ENCODE measurements at regions not wholly inside any gene's neighbourhood (a gene's known extent, or its start where the extent isn't known, plus 50 kb on each side); places are given as distances from the start of the nearest gene placed in this dataset.

DNA sequence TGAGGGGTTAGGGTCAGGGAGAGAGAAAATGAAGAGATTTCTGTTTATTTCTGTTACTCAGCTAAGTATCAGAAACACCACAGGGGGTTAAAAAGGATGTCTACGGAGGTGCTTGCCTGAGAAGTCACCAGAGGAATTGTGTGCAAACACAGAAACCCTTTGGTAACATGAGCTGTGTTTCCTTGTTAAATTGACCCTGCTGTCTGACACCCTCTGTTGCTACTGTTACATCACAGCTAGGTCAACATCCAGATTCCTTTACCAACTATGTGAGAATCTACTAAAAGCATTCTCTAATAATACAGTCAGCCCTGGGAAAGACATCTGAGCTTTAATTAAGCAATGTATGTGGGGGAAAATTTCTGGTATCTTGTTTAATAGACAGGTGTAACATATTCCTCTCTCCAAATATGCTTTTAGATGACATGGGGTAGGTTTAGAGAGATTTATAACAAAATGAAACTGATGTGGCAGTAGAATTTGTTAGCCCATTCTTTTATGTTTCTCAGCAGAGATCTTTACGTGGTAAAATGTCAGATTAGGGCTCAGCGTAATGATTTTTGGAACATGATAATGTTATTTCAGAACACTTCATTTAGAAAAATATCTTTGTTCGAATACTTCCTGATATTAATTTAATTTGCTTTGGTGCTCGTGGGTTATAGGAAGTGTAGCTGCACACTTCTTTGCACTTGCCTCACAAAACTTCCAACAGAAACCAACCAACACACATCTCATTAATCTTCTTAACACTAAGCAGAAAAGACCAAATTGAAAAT, 168.0 kb upstream of the AHR start:
- peak; percentile 39 for DNase-seq (ENCODE audit: low read depth)

DNA sequence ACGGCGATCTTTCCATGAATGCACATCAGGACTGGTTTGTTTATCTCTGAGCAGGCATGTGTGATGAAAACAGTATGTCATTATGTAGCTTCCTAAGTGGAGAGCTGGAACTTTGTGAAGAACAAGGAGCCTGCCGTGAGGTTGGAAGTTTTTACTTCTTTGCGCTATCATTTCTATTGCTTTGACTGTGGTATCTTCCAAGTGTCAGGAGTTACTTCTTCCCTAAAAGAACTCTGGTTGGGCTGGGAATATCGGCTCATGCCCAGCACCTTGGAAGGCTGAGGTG, 167.4 kb upstream of the AHR start:
- peak; percentile 8 for DNase-seq (ENCODE audit: low read depth)

DNA sequence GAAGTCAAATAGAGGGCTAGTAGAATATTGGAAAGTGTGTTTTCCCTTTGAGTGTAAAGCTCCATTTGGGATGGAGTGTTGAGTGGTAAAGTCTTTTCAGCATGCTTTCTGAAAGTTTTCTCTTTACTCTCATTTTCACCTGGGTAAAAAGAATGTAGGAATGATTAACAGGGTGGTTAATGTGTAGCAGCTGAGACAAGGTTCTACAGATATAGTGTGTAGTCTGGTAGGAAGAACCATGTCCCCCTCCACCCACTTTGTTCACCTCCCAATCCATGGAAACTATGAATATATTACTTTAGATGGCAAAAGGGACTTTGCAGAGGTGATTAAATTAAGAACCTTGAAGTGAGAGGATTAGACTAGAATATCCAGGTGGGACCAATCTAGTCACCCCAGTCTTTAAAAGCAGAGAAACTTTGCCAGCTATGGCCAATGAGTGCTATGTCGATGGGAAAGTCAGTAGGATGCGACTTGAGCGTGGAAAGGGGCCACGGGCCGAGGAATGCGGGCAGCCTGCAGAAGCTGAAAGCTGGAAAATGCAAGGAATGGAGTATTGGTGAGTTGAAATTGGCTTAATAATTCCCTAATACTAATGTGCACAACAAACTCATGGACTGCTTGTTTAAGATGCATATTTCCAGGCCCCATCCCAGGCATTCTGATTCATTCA, 166.3 kb upstream of the AHR start:
- no peak for DNase-seq (ENCODE audit: low read depth)

DNA sequence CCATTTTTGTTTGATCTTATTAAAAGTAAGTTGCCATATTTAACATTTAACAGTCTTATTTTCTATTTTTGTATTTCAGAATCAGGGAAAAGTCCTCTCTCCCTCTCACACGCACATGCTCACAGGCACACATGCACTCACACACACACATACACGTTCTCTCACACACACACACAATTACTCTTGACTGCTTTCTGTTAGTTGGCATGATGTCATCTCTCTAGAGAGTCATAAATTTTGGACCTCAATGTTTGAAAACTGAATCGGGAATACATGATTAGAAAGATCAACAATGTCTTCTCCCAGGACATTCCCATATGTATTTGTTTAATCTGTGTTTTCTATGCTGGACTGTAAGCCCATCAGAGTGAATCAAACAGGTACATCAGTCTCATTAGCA, 165.7 kb upstream of the AHR start:
- DNase-seq (ENCODE audit: low read depth), result no peak

DNA sequence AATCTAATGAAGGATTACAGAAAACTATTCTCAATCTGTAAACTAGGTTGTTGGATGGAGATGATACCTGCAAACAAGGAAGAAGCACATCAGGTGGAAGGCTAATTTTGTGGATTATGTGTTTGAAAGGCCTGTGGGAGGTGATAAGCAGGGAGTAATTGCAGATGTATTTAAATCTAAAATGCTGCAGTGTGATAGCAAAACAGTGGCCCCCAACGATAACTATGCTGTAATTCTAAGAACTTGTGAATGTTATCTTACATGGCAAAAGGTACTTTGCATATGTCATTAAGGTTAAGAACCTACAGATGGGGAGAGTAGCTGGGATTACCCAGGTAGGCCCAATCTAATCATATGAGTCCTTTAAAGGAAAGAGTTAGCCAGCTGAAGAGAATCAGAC, 164.5 kb upstream of the AHR start:
- DNase-seq (ENCODE audit: low read depth), result no peak

DNA sequence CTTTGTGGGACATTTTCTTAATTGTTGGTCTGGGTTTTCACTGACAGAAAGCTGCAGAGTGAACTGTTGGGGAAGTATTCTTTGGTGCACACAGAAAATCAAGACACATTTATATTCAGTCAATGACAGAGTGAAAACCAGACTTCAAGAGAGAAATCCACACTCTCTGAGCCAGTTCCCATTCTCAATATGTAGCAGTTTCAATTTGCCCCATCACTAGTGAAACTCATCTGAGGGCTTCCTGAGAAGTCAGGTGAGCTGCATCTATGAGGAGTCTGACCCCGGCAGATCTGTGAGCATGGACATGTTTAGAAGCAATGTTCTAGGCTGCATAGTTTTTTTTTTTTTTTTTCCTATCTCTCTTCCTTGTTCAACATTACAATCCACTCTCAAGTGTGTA, 163.7 kb upstream of the AHR start:
- no peak for DNase-seq (ENCODE audit: low read depth)

DNA sequence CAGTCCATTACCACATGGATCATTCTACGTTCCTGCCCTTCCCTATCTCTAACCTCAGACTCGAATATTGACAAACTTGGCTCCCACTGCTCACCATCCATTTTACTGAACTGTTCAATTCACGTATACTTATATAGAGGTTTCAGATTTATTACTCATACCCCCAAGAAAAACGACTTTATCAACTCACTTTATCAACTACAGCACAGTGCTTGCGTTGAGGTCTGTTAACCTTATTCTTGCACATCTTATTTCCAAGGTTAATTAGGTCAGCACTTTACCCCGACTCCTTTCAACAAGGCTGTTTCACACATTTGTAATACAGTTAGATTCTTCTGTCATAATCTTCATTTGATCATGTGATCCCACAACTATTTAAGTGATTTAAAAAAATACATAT, 162.3 kb upstream of the AHR start:
- no peak for DNase-seq (ENCODE audit: low read depth)

DNA sequence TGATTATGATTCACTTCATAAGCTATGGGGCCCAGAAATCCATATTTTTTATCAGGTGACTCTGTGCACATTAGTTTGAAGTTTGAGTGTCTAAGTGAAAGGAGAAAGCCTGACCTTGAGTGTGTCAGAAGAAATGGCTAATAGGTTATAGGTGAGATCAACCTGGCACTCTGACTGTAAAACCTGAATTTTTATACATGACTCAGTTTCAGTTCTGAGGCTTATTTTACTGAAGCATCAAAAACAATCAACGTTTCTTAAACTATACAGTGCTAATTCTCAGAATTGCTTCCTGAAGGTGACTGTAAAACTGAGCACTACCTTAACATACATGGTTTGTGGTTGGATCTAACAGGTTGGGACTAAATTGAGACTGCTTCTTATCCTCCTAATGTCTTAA, 159.4 kb upstream of the AHR start:
- no peak for DNase-seq (ENCODE audit: low read depth)

DNA sequence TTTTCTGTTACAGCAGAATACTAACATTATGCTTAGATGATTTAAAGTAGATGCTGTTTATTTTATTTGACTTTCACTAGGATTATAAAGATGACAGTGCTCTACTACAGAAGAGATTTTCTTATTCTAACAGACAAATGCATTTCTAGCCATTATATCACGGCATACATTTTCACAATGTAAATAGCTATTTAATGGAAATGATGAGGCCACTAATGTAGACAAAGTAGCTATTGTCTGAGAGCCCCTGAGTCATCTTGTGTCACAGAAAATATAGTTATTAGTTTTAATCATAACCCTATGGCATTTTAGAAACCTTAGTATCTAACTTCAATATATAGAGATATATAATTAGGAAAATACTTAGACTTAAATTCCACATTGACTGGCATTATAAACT, 158.0 kb upstream of the AHR start:
- peak; percentile 71 for DNase-seq (ENCODE audit: low read depth)

DNA sequence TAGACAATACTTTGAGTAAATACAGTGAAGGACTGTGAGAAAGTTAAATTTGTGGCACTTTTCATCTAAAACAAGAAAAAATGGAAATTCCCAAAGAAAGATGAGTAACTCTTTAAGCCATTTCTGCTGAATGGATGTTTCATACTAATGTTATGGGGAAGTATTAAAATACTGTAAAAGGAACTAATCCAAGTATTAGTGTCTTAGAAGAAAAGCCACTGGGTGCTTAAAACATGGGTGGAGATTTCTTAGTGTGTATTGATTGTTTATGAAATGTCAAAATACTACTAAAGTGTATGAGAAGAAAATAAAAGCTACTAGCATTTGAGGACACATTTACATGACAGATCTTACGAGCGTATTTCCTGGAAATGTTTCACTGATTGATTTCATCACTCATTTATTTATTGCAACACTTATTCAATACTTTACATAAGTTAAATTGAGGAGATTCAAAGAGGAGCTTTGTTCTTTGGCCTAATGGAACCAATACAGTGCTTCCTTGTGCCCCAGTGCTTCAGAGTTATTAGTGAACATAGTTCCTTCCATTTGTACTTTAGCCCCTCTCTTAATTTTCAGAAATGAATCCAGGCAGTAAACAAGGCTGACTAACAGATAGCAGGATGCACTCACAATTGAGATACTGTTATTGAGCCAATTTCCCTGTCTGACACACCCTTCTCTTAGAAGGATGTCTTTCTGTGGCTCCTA, 155.5 kb upstream of the AHR start:
- peak; percentile 59 for DNase-seq (ENCODE audit: low read depth)

DNA sequence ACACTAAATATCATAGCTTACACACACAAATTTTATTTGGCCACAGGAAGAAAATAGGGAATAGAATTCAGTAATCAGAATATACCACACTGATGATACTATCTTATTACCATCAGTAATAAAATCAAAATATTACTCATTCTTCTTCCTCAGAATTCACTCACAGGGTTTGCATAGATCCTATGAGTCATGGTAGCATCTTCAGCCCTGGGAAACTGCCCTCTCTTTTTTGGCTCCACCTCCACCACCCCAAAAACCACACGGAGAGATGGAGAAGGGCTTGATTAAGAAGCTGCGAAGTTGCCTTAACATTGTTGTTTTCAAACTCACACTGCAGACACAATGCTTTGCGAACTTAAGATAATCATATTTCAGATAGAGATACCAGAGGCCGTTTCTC, 154.1 kb upstream of the AHR start:
- peak; percentile 89 for DNase-seq (ENCODE audit: low read depth)

DNA sequence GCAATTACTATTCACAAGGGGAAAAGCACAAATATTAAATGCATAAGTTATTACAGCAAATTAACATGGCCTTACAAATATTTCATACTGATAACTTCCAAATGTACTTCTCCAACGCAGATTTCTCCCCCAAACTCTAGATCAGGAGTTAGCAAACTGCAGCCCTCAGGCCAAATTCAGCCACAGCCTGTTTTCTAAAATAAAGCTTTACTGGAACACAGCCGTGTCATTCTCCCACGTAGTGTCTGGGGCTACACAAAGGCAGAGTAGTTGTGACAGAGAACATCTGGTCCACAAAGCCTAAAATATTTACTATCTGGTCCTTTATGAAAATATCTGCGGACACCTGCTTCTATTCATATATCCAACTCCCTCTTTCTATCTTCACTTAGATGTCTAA, 151.8 kb upstream of the AHR start:
- no peak for DNase-seq (ENCODE audit: low read depth)

DNA sequence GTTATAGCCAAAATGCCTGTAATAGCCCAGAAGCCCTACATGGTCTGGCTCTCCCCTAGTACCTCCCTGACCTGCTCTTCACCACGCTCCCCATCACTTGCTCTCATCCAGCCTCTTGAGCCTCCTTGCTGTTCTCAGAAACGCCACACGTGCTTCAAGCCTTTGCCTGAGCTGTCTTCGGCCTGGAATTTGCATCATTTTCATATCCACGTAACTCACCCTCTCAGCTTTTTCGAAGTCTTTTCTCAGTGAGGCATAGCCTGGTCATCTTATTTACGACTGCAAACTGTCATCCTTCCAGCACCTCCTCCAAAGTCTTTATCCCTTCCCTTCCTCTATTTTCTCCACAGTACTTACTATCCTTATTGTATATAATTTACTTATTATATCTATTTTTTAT, 151.0 kb upstream of the AHR start:
- DNase-seq (ENCODE audit: low read depth), result peak; percentile 68

DNA sequence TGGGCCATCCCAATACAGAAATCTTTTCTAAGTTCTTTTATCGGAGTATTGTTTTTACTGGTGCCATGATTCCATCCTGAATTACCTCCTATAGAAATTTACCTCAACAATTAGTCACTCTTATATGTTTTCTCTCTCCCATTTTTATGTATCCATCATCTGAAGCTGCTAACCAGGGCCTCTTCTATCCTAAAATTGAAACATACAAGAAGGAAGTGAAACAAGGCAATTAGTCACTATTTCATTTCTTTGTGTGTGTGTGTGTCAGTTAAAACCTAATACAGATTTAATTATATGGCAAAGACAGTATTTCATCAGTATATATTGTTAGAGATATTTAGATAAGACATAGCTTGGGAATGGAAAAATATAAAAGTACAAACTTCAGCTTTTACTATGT, 148.4 kb upstream of the AHR start:
- no peak for DNase-seq (ENCODE audit: low read depth)

DNA sequence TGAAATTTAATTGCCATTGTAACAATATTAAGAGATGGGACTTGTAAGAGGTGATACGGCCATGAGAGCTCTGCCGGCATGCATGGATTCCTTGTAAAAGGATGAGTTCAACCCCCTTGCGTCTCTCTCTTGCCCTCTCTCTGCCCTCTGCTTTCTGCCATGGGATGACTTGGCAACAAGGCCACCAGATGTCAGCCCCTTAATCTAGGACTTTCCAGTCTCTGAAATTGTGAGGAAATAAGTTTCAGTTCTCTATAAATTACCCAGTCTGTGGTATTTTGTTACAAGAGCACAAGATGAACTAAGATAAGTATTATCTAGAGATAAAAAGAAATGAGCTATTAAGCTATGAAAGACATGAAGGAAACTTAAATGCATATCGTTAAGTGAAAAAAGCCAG, 145.7 kb upstream of the AHR start:
- DNase-seq (ENCODE audit: low read depth), result no peak

DNA sequence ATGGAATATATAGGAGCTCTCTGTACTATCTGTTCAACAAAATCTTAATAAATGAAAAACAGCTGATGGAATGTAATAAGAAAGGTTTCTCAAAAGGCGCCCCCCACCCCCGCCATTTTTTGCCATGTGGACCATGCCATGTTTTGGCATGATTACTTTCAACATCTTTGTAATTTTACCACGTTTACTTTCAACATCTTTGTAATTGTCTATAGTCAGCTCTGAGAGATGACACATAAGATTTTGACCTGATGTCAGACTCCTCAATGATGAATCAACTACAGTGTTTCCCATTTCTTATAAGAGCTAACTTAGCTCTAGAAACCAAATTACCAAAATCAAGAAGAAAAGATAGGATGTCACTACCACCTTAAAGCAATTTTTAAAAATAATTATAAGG, 144.9 kb upstream of the AHR start:
- DNase-seq (ENCODE audit: low read depth), result peak; percentile 41

DNA sequence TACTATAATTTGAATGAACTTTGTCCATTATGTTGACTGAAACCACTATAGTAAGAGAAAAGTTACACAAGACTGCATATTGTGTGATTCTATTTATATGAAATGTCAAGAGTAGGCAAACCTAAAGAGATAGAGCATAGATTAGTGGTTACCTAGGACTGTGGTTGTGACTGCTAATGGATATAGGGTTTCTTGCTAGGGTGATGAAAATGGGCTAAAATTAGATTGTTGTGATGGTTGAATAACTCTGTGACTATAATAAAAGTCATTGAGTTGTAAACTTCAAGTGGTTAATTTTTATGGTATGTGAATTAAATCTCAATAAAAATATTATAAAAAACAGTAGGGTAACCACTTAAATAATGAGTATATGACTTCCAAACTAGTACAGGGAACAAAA, 142.9 kb upstream of the AHR start:
- no peak for DNase-seq (ENCODE audit: low read depth)

DNA sequence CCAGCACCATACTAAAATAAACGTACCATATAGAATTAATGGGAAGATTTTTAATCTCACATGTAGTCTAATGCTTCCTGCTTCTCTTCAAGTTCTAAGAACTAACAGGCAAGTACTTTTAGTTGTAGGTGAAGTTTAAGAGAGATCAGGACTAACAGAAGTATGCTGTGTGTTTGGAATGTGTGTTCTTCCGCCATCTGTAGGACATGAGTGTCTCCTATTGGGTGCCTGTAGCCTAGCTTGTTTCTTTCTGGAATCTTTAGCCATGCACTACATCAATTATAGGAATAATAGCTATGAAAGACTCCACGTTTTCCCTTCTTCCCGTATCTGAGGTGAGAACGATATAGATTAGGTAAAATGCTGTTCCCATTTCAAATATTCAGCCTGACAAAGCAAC, 140.2 kb upstream of the AHR start:
- DNase-seq (ENCODE audit: low read depth), result peak; percentile 8

DNA sequence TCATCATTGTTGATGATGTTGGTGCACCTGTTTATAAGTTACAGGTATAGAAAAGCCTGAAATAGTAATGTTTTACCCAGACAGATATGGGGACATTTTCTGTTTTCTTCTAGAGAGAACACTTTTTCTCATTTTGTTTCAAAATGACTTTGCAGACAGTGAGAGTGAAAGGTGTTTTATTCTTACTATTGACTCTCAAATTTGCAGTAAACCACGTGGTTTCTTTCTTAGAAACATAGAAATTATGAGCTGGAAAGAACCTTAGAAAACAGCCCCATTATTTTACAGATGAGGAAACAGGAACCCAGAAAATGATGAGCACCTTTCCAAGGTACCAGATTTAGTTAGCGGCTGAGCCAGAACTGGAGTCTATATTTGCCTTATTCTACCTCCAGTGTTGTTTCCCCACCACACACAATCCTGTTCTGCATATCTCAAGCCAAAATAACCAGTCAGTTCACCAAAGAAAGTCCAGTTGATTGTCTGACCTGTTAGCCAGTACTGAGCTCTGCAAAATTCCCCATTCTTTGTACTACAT, 138.9 kb upstream of the AHR start:
- no peak for DNase-seq (ENCODE audit: low read depth)

DNA sequence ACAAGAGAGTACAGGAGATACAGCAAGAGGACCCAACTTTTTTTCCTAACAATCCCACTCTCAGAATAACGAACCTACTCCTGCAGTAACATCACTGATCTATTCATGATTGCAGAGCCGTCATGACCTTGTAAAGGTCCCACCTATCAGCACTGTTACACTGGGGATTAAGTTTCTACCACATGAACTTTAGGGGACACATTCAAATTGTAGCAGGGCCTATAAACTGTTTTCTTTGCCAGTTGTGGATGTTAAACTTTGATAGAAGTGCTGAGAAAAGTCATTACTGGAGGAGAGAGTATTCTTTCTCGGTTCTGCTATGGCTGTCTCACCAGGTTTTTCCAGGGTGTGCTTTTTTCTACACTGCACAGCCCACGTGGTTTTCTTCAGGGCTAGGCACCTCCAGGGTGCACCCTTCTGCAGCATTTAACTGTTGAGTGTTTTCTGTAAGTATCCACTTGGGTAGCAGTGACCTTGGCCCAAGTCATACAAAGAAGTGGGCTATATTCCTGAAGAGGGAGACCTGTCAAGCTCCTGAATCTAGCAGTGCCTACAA, 131.6 kb upstream of the AHR start:
- DNase-seq (ENCODE audit: low read depth), result no peak

DNA sequence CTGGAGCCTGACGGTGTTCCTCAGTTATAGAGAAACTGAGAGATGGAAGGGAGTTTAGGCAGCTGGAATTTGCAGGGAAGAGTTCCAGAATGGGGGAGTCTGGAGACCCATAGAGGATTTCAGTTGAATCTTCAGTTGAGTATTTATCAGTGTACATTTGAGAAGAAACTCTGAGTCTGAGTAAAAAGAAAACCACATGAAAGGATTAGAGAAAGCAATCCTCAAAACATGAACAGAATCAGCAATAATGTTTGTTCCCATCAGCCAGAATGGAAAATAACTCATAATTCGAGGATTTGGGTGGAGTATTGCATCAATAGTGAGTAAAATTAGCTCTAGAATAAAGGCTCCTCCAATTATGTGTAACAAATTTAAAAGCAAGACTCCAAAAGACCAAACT, 130.0 kb upstream of the AHR start:
- no peak for DNase-seq (ENCODE audit: low read depth)

DNA sequence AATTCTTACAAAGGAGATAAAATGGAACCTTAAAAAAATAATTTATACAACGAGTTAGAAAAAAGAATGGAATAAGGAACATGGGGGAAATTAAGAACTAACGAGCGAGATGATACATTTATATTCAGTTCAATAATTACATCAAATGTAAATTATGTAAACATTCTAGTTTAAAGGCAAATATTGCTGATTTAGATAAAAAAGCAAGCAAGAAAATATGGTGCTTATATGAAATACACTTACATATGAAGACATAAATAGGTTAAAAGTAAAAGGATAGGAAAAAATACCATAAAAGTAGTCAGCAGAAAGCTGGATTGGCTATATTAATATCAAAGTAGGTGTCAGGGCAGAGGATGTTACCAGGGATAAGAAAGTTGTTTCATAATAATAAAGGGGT, 127.0 kb upstream of the AHR start:
- DNase-seq (ENCODE audit: low read depth), result no peak
